ENCODE measurements at regions not wholly inside any gene's neighbourhood (a gene's known extent, or its start where the extent isn't known, plus 50 kb on each side); places are given as distances from the start of the nearest gene placed in this dataset.

- ChIA-PET POLR2A (no interaction called here), CTCF (no interaction called here)
- H3K79me2 ChIP-seq (ENCODE audit: control insufficient read depth, insufficient read depth, low read length): no peaks in the 10 kb centered on the region
- H3K4me2 ChIP-seq (ENCODE audit: insufficient read depth, low read length): no peak overlapping the region
- DNase-seq (ENCODE audit: low read depth, low spot score): no peak
- no peak for FAIRE-seq
- H3K9me3 ChIP-seq (replicated peaks; ENCODE audit: control insufficient read depth, insufficient read depth, low read length): peaks cover 2% of the 10 kb centered on the region
- no TSS peak for BruUV-seq (replicated peaks)
- no peaks in the 10 kb centered on the region for H3K9me1 ChIP-seq (replicated peaks; ENCODE audit: control insufficient read depth, extremely low read depth, insufficient read depth, low read length)
- dilution Hi-C loops (cut with MboI; ENCODE audit: extremely low pct_ligation_motif_present, low sequenced_read_pairs): no loop called here
- no peak overlapping the region for H3K9ac ChIP-seq (replicated peaks; ENCODE audit: extremely low read depth, insufficient read depth, low read length)
- no peak overlapping the region for H3K4me3 ChIP-seq (replicated peaks in 1 of 3; ENCODE audit: insufficient read depth in 1 of 3, low read depth in 1 of 3, low read length in 3 of 3)
- no peaks in the 10 kb centered on the region for H3K4me1 ChIP-seq (ENCODE audit: control insufficient read depth, extremely low read depth, insufficient read depth, low read length)
- H4K20me1 ChIP-seq (replicated peaks; ENCODE audit: control insufficient read depth, extremely low read depth, insufficient read depth, low read length): no peaks in the 10 kb centered on the region
- no peak overlapping the region for H3K27ac ChIP-seq (ENCODE audit: insufficient read depth, low read depth, low read length)
- H3K36me3 ChIP-seq (ENCODE audit: control insufficient read depth in 2 of 2, extremely low read depth in 1 of 2, insufficient read depth in 2 of 2, low read length in 2 of 2): no peaks in the 10 kb centered on the region
- intact Hi-C loops (cut with micrococcal nuclease): no loop called here
- TF ChIP-seq EZH2 (IDR thresholded peaks at IDR 0.05; ENCODE audit: borderline replicate concordance, low read depth, low read length, severe bottlenecking) (no peak), POLR2A (IDR thresholded peaks at IDR 0.05; ENCODE audit: low read depth, low read length) (no peak), FOS (IDR thresholded peaks at IDR 0.05; ENCODE audit: borderline replicate concordance, insufficient read depth, low read length) (no peak), GATA2 (IDR thresholded peaks at IDR 0.05; ENCODE audit: insufficient read depth, insufficient read length, low read depth, low read length) (no peak), MYC (IDR thresholded peaks at IDR 0.05; ENCODE audit: low read depth, low read length) (no peak), JUN (IDR thresholded peaks at IDR 0.05; ENCODE audit: borderline replicate concordance, insufficient read depth, insufficient read length, low read depth) (no peak), POLR2AphosphoS5 (IDR thresholded peaks at IDR 0.05; ENCODE audit: insufficient read depth, low read depth, low read length) (no peak)
- H3K27me3 ChIP-seq (ENCODE audit: control insufficient read depth in 2 of 2, insufficient read depth in 2 of 2, low read length in 2 of 2): no peaks in the 10 kb centered on the region
- no peak overlapping the region for H2AFZ ChIP-seq (ENCODE audit: low read depth, low read length)
These were observed 1258.2 kb upstream of the EYS start for GRCh38 chr6:66965227-66965626.

- H3K9ac ChIP-seq (replicated peaks; ENCODE audit: extremely low read depth, insufficient read depth, low read length): no peak overlapping the region
- ChIA-PET CTCF (no interaction called here), POLR2A (no interaction called here)
- BruUV-seq (replicated peaks): no TSS peak
- no peak overlapping the region for H2AFZ ChIP-seq (ENCODE audit: low read depth, low read length)
- TF ChIP-seq MAX (IDR thresholded peaks at IDR 0.05; ENCODE audit: insufficient read depth, insufficient read length) (no peak), CTCF (IDR thresholded peaks at IDR 0.05; ENCODE audit: extremely low read depth in 1 of 2, insufficient read depth in 1 of 2, low read depth in 1 of 2, low read length in 2 of 2) (no peak), POLR2A (IDR thresholded peaks at IDR 0.05; ENCODE audit: low read depth, low read length) (no peak), FOS (IDR thresholded peaks at IDR 0.05; ENCODE audit: borderline replicate concordance, insufficient read depth, low read length) (no peak), EZH2 (IDR thresholded peaks at IDR 0.05; ENCODE audit: borderline replicate concordance, low read depth, low read length, severe bottlenecking) (no peak), MYC (IDR thresholded peaks at IDR 0.05; ENCODE audit: low read depth, low read length) (no peak), POLR2AphosphoS5 (IDR thresholded peaks at IDR 0.05; ENCODE audit: insufficient read depth, low read depth, low read length) (no peak), GATA2 (IDR thresholded peaks at IDR 0.05; ENCODE audit: insufficient read depth, insufficient read length, low read depth, low read length) (no peak), JUN (IDR thresholded peaks at IDR 0.05; ENCODE audit: borderline replicate concordance, insufficient read depth, insufficient read length, low read depth) (no peak)
- dilution Hi-C loops (cut with MboI; ENCODE audit: extremely low pct_ligation_motif_present, low sequenced_read_pairs): no loop called here
- no peaks in the 10 kb centered on the region for H3K27me3 ChIP-seq (ENCODE audit: control insufficient read depth in 2 of 2, insufficient read depth in 2 of 2, low read length in 2 of 2)
- FAIRE-seq (no peak), DNase-seq (ENCODE audit: low read depth, low spot score) (no peak)
- no peaks in the 10 kb centered on the region for H3K9me1 ChIP-seq (replicated peaks; ENCODE audit: control insufficient read depth, extremely low read depth, insufficient read depth, low read length)
- H3K27ac ChIP-seq (ENCODE audit: insufficient read depth, low read depth, low read length): no peak overlapping the region
- H3K4me3 ChIP-seq (replicated peaks in 1 of 3; ENCODE audit: insufficient read depth in 1 of 3, low read depth in 1 of 3, low read length in 3 of 3): no peak overlapping the region
- H3K4me1 ChIP-seq (ENCODE audit: control insufficient read depth, extremely low read depth, insufficient read depth, low read length): no peaks in the 10 kb centered on the region
- intact Hi-C loops (cut with micrococcal nuclease): no loop called here
- H3K79me2 ChIP-seq (ENCODE audit: control insufficient read depth, insufficient read depth, low read length): no peaks in the 10 kb centered on the region
- H3K36me3 ChIP-seq (ENCODE audit: control insufficient read depth in 2 of 2, extremely low read depth in 1 of 2, insufficient read depth in 2 of 2, low read length in 2 of 2): no peaks in the 10 kb centered on the region
- no peaks in the 10 kb centered on the region for H4K20me1 ChIP-seq (replicated peaks; ENCODE audit: control insufficient read depth, extremely low read depth, insufficient read depth, low read length)
- peaks cover 2% of the 10 kb centered on the region for H3K9me3 ChIP-seq (replicated peaks; ENCODE audit: control insufficient read depth, insufficient read depth, low read length)
- H3K4me2 ChIP-seq (ENCODE audit: insufficient read depth, low read length): no peak overlapping the region
These were observed 1257.2 kb upstream of the EYS start for GRCh38 chr6:66964216-66964615.

Data from endothelial cell of umbilical vein (primary cell).